ENCODE measurements at regions not wholly inside any gene's neighbourhood (a gene's known extent, or its start where the extent isn't known, plus 50 kb on each side); places are given as distances from the start of the nearest gene placed in this dataset.

GRCh38 chr11:115047631-115048030, 369.3 kb downstream of the NXPE2 start:
- DNase-seq = no peak

GRCh38 chr11:115049796-115050195, 371.5 kb downstream of the NXPE2 start:
- no peak for DNase-seq

- DNase-seq = no peak
Observed at GRCh38 chr11:115050756-115051155, 372.4 kb downstream of the NXPE2 start.

- DNase-seq = no peak
Observed at GRCh38 chr11:115051938-115052590, 373.7 kb downstream of the NXPE2 start.

- no peak for DNase-seq
Observed at GRCh38 chr11:115052601-115053000, 374.3 kb downstream of the NXPE2 start.

- DNase-seq = no peak
Observed at GRCh38 chr11:115054570-115055538, 376.5 kb downstream of the NXPE2 start.

- no peak for DNase-seq
Observed at GRCh38 chr11:115056514-115056913, 378.2 kb downstream of the NXPE2 start.

GRCh38 chr11:115060840-115061239, 382.5 kb downstream of the NXPE2 start:
- no peak for DNase-seq

GRCh38 chr11:115065314-115065713, 387.0 kb downstream of the NXPE2 start:
- DNase-seq = no peak

- DNase-seq = no peak
Observed at GRCh38 chr11:115065830-115066664, 387.7 kb downstream of the NXPE2 start.

GRCh38 chr11:115067471-115067870, 389.1 kb downstream of the NXPE2 start:
- no peak for DNase-seq

GRCh38 chr11:115067900-115068530, 389.7 kb downstream of the NXPE2 start:
- DNase-seq = no peak

GRCh38 chr11:115069599-115069998, 391.3 kb downstream of the NXPE2 start:
- DNase-seq = no peak

GRCh38 chr11:115075356-115075755, 397.0 kb downstream of the NXPE2 start:
- DNase-seq = no peak

- DNase-seq = no peak
Observed at GRCh38 chr11:115077740-115078139, 399.4 kb downstream of the NXPE2 start.

- no peak for DNase-seq
Observed at GRCh38 chr11:115078461-115079438, 400.4 kb downstream of the NXPE2 start.

- DNase-seq = peak; percentile 55 to 72
Observed at GRCh38 chr11:115080923-115081680, 402.8 kb downstream of the NXPE2 start.

GRCh38 chr11:115081972-115082371, 403.6 kb downstream of the NXPE2 start:
- peak; percentile 47 to 55 for DNase-seq

- no peak for DNase-seq
Observed at GRCh38 chr11:115083144-115083806, 404.9 kb downstream of the NXPE2 start.

- DNase-seq = no peak
Observed at GRCh38 chr11:115084231-115084630, 405.9 kb downstream of the NXPE2 start.

Measured in SHP77 (cell line).